ENCODE measurements at regions not wholly inside any gene's neighbourhood (a gene's known extent, or its start where the extent isn't known, plus 50 kb on each side); places are given as distances from the start of the nearest gene placed in this dataset.

GRCh38 chr9:22274477-22274876, 172.1 kb upstream of the DMRTA1 start:
- peaks cover 2% of the 10 kb centered on the region for H3K9me3 Mint-ChIP-seq

GRCh38 chr9:22278426-22278825, 168.2 kb upstream of the DMRTA1 start:
- H3K9me3 Mint-ChIP-seq, result peaks cover under 1% of the 10 kb centered on the region
- H3K4me3 Mint-ChIP-seq, result no peak overlapping the region
- no peak for TF ChIP-seq CTCF (conservative IDR thresholded peaks at IDR 0.05)
- no peak for DNase-seq (ENCODE audit: low read depth, low spot score)
- no peaks in the 10 kb centered on the region for H3K36me3 Mint-ChIP-seq (ENCODE audit: low read depth)
- H3K27me3 Mint-ChIP-seq (ENCODE audit: low read depth), result no peaks in the 10 kb centered on the region
- H3K4me1 Mint-ChIP-seq, result no peaks in the 10 kb centered on the region
- H3K27ac Mint-ChIP-seq (ENCODE audit: unreplicated experiment), result no peak overlapping the region

More at GRCh38 chr9:22274477-22274876, 172.1 kb upstream of the DMRTA1 start:
- Mint-ChIP-seq H3K27me3 (ENCODE audit: low read depth) (no peaks in the 10 kb centered on the region), H3K4me3 (no peak overlapping the region), H3K36me3 (ENCODE audit: low read depth) (no peaks in the 10 kb centered on the region), H3K27ac (ENCODE audit: unreplicated experiment) (no peak overlapping the region), H3K4me1 (no peaks in the 10 kb centered on the region)
- no peak for TF ChIP-seq CTCF (conservative IDR thresholded peaks at IDR 0.05)
- no peak for DNase-seq (ENCODE audit: low read depth, low spot score)

GRCh38 chr9:22279636-22280035, 167.0 kb upstream of the DMRTA1 start:
- Mint-ChIP-seq H3K4me1 (no peaks in the 10 kb centered on the region), H3K36me3 (ENCODE audit: low read depth) (no peaks in the 10 kb centered on the region), H3K4me3 (no peak overlapping the region), H3K27ac (ENCODE audit: unreplicated experiment) (no peak overlapping the region), H3K9me3 (no peaks in the 10 kb centered on the region), H3K27me3 (ENCODE audit: low read depth) (no peaks in the 10 kb centered on the region)
- no peak for TF ChIP-seq CTCF (conservative IDR thresholded peaks at IDR 0.05)
- no peak for DNase-seq (ENCODE audit: low read depth, low spot score)

- Mint-ChIP-seq H3K27ac (ENCODE audit: unreplicated experiment) (no peak overlapping the region), H3K9me3 (no peaks in the 10 kb centered on the region), H3K27me3 (ENCODE audit: low read depth) (no peaks in the 10 kb centered on the region), H3K4me1 (no peaks in the 10 kb centered on the region), H3K4me3 (no peak overlapping the region), H3K36me3 (ENCODE audit: low read depth) (no peaks in the 10 kb centered on the region)
- DNase-seq (ENCODE audit: low read depth, low spot score), result no peak
- TF ChIP-seq CTCF (conservative IDR thresholded peaks at IDR 0.05), result no peak
Observed at GRCh38 chr9:22285066-22285465, 161.6 kb upstream of the DMRTA1 start.

- Mint-ChIP-seq H3K4me3 (no peak overlapping the region), H3K27ac (ENCODE audit: unreplicated experiment) (no peak overlapping the region), H3K9me3 (no peaks in the 10 kb centered on the region), H3K27me3 (ENCODE audit: low read depth) (no peaks in the 10 kb centered on the region), H3K4me1 (no peaks in the 10 kb centered on the region), H3K36me3 (ENCODE audit: low read depth) (no peaks in the 10 kb centered on the region)
- no peak for TF ChIP-seq CTCF (conservative IDR thresholded peaks at IDR 0.05)
- no peak for DNase-seq (ENCODE audit: low read depth, low spot score)
Observed at GRCh38 chr9:22286661-22287060, 160.0 kb upstream of the DMRTA1 start.

- no peaks in the 10 kb centered on the region for H3K4me1 Mint-ChIP-seq
- TF ChIP-seq CTCF (conservative IDR thresholded peaks at IDR 0.05), result no peak
- H3K4me3 Mint-ChIP-seq, result no peak overlapping the region
- no peaks in the 10 kb centered on the region for H3K27me3 Mint-ChIP-seq (ENCODE audit: low read depth)
- no peaks in the 10 kb centered on the region for H3K36me3 Mint-ChIP-seq (ENCODE audit: low read depth)
- no peak for DNase-seq (ENCODE audit: low read depth, low spot score)
- H3K27ac Mint-ChIP-seq (ENCODE audit: unreplicated experiment), result no peak overlapping the region
- no peaks in the 10 kb centered on the region for H3K9me3 Mint-ChIP-seq
Observed at GRCh38 chr9:22288661-22289060, 158.0 kb upstream of the DMRTA1 start.

All from neural crest cell (in vitro differentiated cells).